Neural cell (in vitro differentiated cells): ENCODE measurements at regions not wholly inside any gene's neighbourhood (a gene's known extent, or its start where the extent isn't known, plus 50 kb on each side); places are given as distances from the start of the nearest gene placed in this dataset.

Source experiments
- H2AFZ ChIP-seq: fragments of 200-600, 300-800 bp; sonication (generic), shearing (Covaris generic); 2 replicates; pipeline ENCODE4 v1.6.0; 2014; ENCODE audit warnings: low read depth, mild to moderate bottlenecking, antibody characterized with exemption, low read length, moderate library complexity
- H3F3A ChIP-seq: fragments of 200-600 bp; shearing (Covaris generic); 2 replicates; pipeline ENCODE4 v1.6.1; 2016; ENCODE audit warnings: mild to moderate bottlenecking, moderate library complexity, mixed read lengths, antibody characterized with exemption, low read length; ENCODE audit not compliant: insufficient read depth, poor library complexity, severe bottlenecking
- H3K27ac ChIP-seq: fragments of 200-600, 300-800 bp; sonication (generic), shearing (Covaris generic); 2 replicates; pipeline ENCODE4 v1.5.1; 2014; ENCODE audit warnings: mild to moderate bottlenecking, low read length, moderate library complexity
- H3K27me3 ChIP-seq: fragments of 300-800, 200-600 bp; sonication (generic), shearing (Covaris generic); 2 replicates; pipeline ENCODE4 v1.6.0; 2014; ENCODE audit warnings: mild to moderate bottlenecking, low read depth, low read length, moderate library complexity; ENCODE audit not compliant: insufficient read depth
- H3K36me3 ChIP-seq: fragments of 300-800, 200-600 bp; sonication (generic), shearing (Covaris generic); 2 replicates; pipeline ENCODE4 v1.5.1; 2014; ENCODE audit warnings: mild to moderate bottlenecking, antibody characterized with exemption, low read length, moderate library complexity; ENCODE audit not compliant: insufficient read depth
- H3K4me2 ChIP-seq: fragments of 300-800, 200-600 bp; sonication (generic), shearing (Covaris generic); 2 replicates; pipeline ENCODE4 v1.6.0; 2014; ENCODE audit warnings: mild to moderate bottlenecking, low read length
- H3K4me3 ChIP-seq: fragments of 300-800, 200-600 bp; sonication (generic), shearing (Covaris generic); 2 replicates; pipeline ENCODE4 v1.5.1; 2014; ENCODE audit warnings: mild to moderate bottlenecking, low read length, moderate library complexity
- H3K79me2 ChIP-seq: fragments of 200-600 bp; shearing (Covaris generic); replicated peaks from 2 replicates; pipeline ENCODE4 v1.6.0; 2014; ENCODE audit warnings: mild to moderate bottlenecking, low read length, moderate library complexity; ENCODE audit not compliant: insufficient read depth
- H3K9ac ChIP-seq: fragments of 300-800, 200-600 bp; sonication (generic), shearing (Covaris generic); 2 replicates; pipeline ENCODE4 v1.6.1; 2016; ENCODE audit warnings: mild to moderate bottlenecking, low read length, mixed read lengths
- H3K9me2 ChIP-seq: fragments of 200-600 bp; shearing (Covaris generic); 2 replicates; pipeline ENCODE4 v1.6.1; 2016; ENCODE audit warnings: mild to moderate bottlenecking, low read length, mixed read lengths; ENCODE audit not compliant: insufficient read depth
- H3K9me3 ChIP-seq: fragments of 200-600, 300-800 bp; sonication (generic), shearing (Covaris generic); 2 replicates; pipeline ENCODE4 v1.6.1; 2016; ENCODE audit warnings: mild to moderate bottlenecking, mixed run types, low read length, moderate library complexity, mixed read lengths
- H4K20me1 ChIP-seq: fragments of 200-600 bp; shearing (Covaris generic); 2 replicates; pipeline ENCODE4 v1.6.1; 2016; ENCODE audit warnings: mild to moderate bottlenecking, mixed run types; ENCODE audit not compliant: insufficient read depth
- CTCF ChIP-seq: fragments of 450-650 bp; IDR thresholded peaks from 2 replicates; pipeline ENCODE4 v1.5.1; 2014; ENCODE audit warnings: antibody characterized with exemption, mild to moderate bottlenecking, moderate library complexity; ENCODE audit not compliant: poor library complexity, severe bottlenecking
- EP300 ChIP-seq: fragments of 450-650 bp; conservative IDR thresholded peaks from 2 replicates; pipeline ENCODE4 v1.6.1; 2014; ENCODE audit warnings: antibody characterized with exemption, mild to moderate bottlenecking, moderate library complexity; ENCODE audit not compliant: poor library complexity, severe bottlenecking
- EZH2 ChIP-seq: fragments of 200-600, 300-800 bp; shearing (Covaris generic), sonication (generic); IDR thresholded peaks from 2 replicates; pipeline ENCODE4 v1.6.1; 2014; ENCODE audit warnings: antibody characterized with exemption, low read length, borderline replicate concordance, mild to moderate bottlenecking; ENCODE audit not compliant: insufficient read depth, poor library complexity, severe bottlenecking
- MXI1 ChIP-seq: fragments of 450-650 bp; conservative IDR thresholded peaks from 2 replicates; pipeline ENCODE4 v1.6.1; 2014; ENCODE audit warnings: antibody characterized with exemption, mild to moderate bottlenecking; ENCODE audit not compliant: poor library complexity, severe bottlenecking
- POLR2AphosphoS5 ChIP-seq: IDR thresholded peaks from 2 replicates; pipeline ENCODE4 v1.6.1; 2012
- RAD21 ChIP-seq: fragments of 450-650 bp; conservative IDR thresholded peaks from 2 replicates; pipeline ENCODE4 v1.6.1; 2014; ENCODE audit warnings: antibody characterized with exemption, mild to moderate bottlenecking, moderate library complexity
- REST ChIP-seq: IDR thresholded peaks from 2 replicates; pipeline ENCODE4 v1.6.1; 2012; ENCODE audit warnings: borderline replicate concordance
- SMC3 ChIP-seq: fragments of 450-650 bp; conservative IDR thresholded peaks from 2 replicates; pipeline ENCODE4 v1.6.1; 2014; ENCODE audit warnings: antibody characterized with exemption, mild to moderate bottlenecking, moderate library complexity; ENCODE audit not compliant: poor library complexity
- TAF1 ChIP-seq: IDR thresholded peaks from 2 replicates; pipeline ENCODE4 v1.6.1; 2012; ENCODE audit warnings: low read depth

GRCh38 chr7:66464059-66464458 is 164.6 kb upstream of the KCTD7 start:
- no peaks in the 10 kb centered on the region for H4K20me1 ChIP-seq

GRCh38 chr7:66466081-66466600 is 162.5 kb upstream of the KCTD7 start:
- Histone ChIP-seq H2AFZ (no peak overlapping the region), H3K4me2 (no peak overlapping the region), H3K27ac (no peak overlapping the region), H3F3A (no peaks in the 10 kb centered on the region), H3K9me2 (no peaks in the 10 kb centered on the region), H3K36me3 (no peaks in the 10 kb centered on the region), H3K27me3 (no peaks in the 10 kb centered on the region), H3K9ac (no peak overlapping the region), H3K9me3 (no peaks in the 10 kb centered on the region), H4K20me1 (no peaks in the 10 kb centered on the region), H3K4me3 (no peak overlapping the region), H3K79me2 (no peaks in the 10 kb centered on the region)
- TF ChIP-seq RAD21 (no peak), TAF1 (no peak), POLR2AphosphoS5 (no peak), EP300 (no peak), CTCF (no peak), SMC3 (no peak), MXI1 (no peak), EZH2 (no peak)

More at GRCh38 chr7:66464059-66464458, 164.6 kb upstream of the KCTD7 start:
- H2AFZ ChIP-seq, result no peak overlapping the region
- no peaks in the 10 kb centered on the region for H3K79me2 ChIP-seq
- H3K27ac ChIP-seq, result no peak overlapping the region
- no peaks in the 10 kb centered on the region for H3K36me3 ChIP-seq
- no peak overlapping the region for H3K9ac ChIP-seq
- no peak for TF ChIP-seq SMC3
- no peak for TF ChIP-seq EZH2
- no peak for TF ChIP-seq EP300
- no peak for TF ChIP-seq POLR2AphosphoS5
- TF ChIP-seq TAF1, result no peak
- no peak for TF ChIP-seq CTCF
- TF ChIP-seq RAD21, result no peak
- no peak for TF ChIP-seq REST
- no peak for TF ChIP-seq MXI1
- H3K9me2 ChIP-seq, result no peaks in the 10 kb centered on the region
- H3K4me3 ChIP-seq, result no peak overlapping the region
- H3K9me3 ChIP-seq, result no peaks in the 10 kb centered on the region
- H3F3A ChIP-seq, result no peaks in the 10 kb centered on the region
- H3K4me2 ChIP-seq, result no peak overlapping the region
- no peaks in the 10 kb centered on the region for H3K27me3 ChIP-seq
